H1 (cell line): ENCODE measurements at regions not wholly inside any gene's neighbourhood (a gene's known extent, or its start where the extent isn't known, plus 50 kb on each side); places are given as distances from the start of the nearest gene placed in this dataset.

ENCODE experiments used
- CBX5 ChIP-seq: fragments of 300-800, 300-1000 bp; sonication (generic); IDR thresholded peaks from 2 replicates; pipeline ENCODE4 v1.7.1; 2016; ENCODE audit warnings: antibody characterized with exemption, low read length, low read depth
- CTCF ChIP-seq, 3 experiments: IDR thresholded peaks; 1 replicate in 2 of 3; 2 replicates in 1 of 3; pipeline versions ENCODE4 v1.5.1 to v1.6.1; 2011; ENCODE audit warnings: low read length in 3 of 3, mild to moderate bottlenecking in 3 of 3, inconsistent platforms in 2 of 3, low read depth in 1 of 3, moderate library complexity in 1 of 3; ENCODE audit not compliant: insufficient read depth in 1 of 3; ENCODE audit errors: control extremely low read depth in 1 of 3
- FOSL1 ChIP-seq: IDR thresholded peaks from 2 replicates; pipeline ENCODE4 v1.6.1; 2011; ENCODE audit warnings: mild to moderate bottlenecking, low read depth, low read length, moderate library complexity; ENCODE audit not compliant: insufficient read depth
- TF ChIP-seq, protein P1 (sequence below): IDR thresholded peaks from 2 replicates; pipeline ENCODE4 v1.6.1; 2011; ENCODE audit warnings: low read length, improper control_type of control experiment

GRCh38 chr4:132530861-132531260 lies 618.2 kb upstream of the PCDH10 start (continued):
- TF ChIP-seq FOSL1 (no peak), CTCF (IDR thresholded peaks at IDR 0.05; ENCODE audit: control extremely low read depth in 1 of 3, insufficient read depth in 1 of 3, low read depth in 1 of 3, low read length in 3 of 3) (no peak), CBX5 (no peak)
- TF ChIP-seq, protein P1, sequence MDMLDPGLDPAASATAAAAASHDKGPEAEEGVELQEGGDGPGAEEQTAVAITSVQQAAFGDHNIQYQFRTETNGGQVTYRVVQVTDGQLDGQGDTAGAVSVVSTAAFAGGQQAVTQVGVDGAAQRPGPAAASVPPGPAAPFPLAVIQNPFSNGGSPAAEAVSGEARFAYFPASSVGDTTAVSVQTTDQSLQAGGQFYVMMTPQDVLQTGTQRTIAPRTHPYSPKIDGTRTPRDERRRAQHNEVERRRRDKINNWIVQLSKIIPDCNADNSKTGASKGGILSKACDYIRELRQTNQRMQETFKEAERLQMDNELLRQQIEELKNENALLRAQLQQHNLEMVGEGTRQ: no peak
